ENCODE measurements at regions not wholly inside any gene's neighbourhood (a gene's known extent, or its start where the extent isn't known, plus 50 kb on each side); places are given as distances from the start of the nearest gene placed in this dataset.

DNA sequence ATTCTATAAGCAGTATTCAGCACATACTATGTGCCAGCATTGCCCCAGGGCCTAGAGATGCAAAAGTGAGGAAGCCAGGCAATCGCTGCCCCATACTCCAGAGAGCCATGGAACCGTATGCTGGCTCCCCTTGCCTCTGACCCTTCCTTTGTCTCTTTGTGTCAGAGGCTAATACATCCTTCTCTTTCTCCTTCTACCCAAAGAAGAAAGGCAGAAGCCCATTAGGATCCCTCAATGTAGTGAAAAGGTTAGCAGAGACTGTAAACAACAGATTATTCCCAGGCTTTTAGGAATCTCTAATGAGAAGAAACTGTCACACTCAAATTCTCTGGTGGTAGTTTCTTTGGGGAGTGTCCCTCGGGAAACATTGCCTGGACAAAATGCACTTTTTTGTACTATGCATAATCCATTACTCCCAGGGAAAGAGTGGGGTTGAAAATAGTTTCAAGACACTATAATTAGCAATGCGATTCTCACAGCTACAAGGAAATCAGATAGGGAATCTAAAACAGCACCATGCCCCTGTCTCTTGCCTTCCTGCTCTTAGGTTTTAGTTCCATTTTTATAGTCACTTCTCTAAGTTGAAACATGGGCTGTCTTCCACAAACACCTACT is 325.2 kb upstream of the CNR1 start:
- CTCF ChIA-PET (ENCODE audit: partially characterized antibody): no interaction called here
- Mint-ChIP-seq H3K4me1 (no peaks in the 10 kb centered on the region), H3K27me3 (peaks cover 6 to 10% of the 10 kb centered on the region in 2 donors), H3K27ac (no peak overlapping the region), H3K4me3 (no peak overlapping the region), H3K36me3 (no peaks in the 10 kb centered on the region), H3K9me3 (peaks cover 0 to 1% (median 0%) of the 10 kb centered on the region in 8 donors)
- no peaks in the 10 kb centered on the region for H3K9me3 ChIP-seq (ENCODE audit: control insufficient read depth in 1 of 2, low read length in 2 of 2)
- intact Hi-C loops (cut with micrococcal nuclease): loop anchor here (5.0 kb wide), 1 partner anchor 1099 kb away; no protein-coding TSS in a partner anchor
- DNase-seq: no peak
- no peak overlapping the region for H3K27ac ChIP-seq (ENCODE audit: low read depth, low read length)
- H3K36me3 ChIP-seq (ENCODE audit: insufficient read depth, low read length): no peaks in the 10 kb centered on the region
- H3K27me3 ChIP-seq (ENCODE audit: insufficient read depth, low read length): no peaks in the 10 kb centered on the region
- no peaks in the 10 kb centered on the region for H3K4me1 ChIP-seq (ENCODE audit: insufficient read depth, low read length)
- POLR2A ChIA-PET (ENCODE audit: partially characterized antibody): no interaction called here
- no peak overlapping the region for H3K4me3 ChIP-seq (ENCODE audit: low read length in 2 of 2)

DNA sequence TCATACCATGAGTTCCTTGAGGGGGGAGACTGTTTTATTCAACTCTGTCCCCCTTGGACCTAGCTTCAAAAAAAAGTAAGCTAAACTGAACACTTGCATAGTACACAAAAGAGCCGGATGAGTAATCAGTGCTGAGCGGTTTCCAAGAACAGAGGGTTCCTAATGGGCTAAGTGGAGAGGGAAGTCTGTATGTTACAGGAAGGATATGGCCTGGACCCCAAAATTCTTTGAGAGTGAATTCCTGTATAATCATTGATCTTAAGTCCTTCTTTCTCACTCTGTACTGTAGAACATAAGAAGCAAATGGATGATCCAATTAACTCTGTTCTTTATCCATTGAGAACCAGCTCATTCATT is 324.7 kb upstream of the CNR1 start:
- Mint-ChIP-seq H3K4me1 (no peaks in the 10 kb centered on the region), H3K9me3 (peaks cover 0 to 1% (median 0%) of the 10 kb centered on the region in 8 donors), H3K36me3 (no peaks in the 10 kb centered on the region), H3K27me3 (peaks cover 6 to 10% of the 10 kb centered on the region in 2 donors), H3K27ac (no peak overlapping the region), H3K4me3 (no peak overlapping the region)
- Histone ChIP-seq H3K27ac (ENCODE audit: low read depth, low read length) (no peak overlapping the region), H3K4me3 (ENCODE audit: low read length in 2 of 2) (no peak overlapping the region), H3K9me3 (ENCODE audit: control insufficient read depth in 1 of 2, low read length in 2 of 2) (no peaks in the 10 kb centered on the region), H3K27me3 (ENCODE audit: insufficient read depth, low read length) (no peaks in the 10 kb centered on the region), H3K36me3 (ENCODE audit: insufficient read depth, low read length) (no peaks in the 10 kb centered on the region), H3K4me1 (ENCODE audit: insufficient read depth, low read length) (no peaks in the 10 kb centered on the region)
- ChIA-PET POLR2A (ENCODE audit: partially characterized antibody) (no interaction called here), CTCF (ENCODE audit: partially characterized antibody) (no interaction called here)
- DNase-seq: no peak
- intact Hi-C loops (cut with micrococcal nuclease): loop anchor here (5.0 kb wide), 1 partner anchor 1099 kb away; no protein-coding TSS in a partner anchor

DNA sequence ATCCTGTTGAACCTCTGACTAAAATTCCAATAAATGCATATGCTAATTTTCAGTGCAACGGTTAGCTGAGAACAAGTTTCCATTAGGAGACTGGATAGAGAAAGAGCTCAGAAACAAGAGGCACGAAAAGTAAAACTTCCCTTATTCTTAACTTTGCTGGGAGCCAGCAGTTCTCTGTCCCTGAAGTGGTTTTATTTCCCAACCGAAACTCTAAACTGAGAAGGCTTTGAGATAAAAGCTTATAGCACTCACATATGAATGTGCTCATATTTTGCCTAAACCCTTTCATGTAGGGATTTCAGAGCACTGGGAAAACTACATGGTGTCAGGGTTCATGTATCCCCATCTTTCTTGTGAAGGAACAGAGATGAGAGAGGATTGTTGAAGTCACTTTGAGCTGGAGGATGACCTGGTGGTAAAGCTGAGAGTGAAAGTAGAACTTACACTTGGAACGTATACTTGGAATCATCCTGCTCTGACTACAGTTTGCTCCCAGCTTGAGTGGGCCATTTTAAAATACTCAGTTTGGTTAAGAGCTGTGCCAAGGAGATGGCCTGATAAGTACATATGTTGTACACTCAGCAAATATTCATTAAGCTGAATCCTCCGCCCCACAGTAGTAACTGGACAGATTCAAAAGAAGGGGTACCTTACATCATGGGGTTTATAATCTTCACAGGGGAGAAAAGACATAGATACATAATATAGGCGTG is 324.2 kb upstream of the CNR1 start:
- H3K9me3 Mint-ChIP-seq: peaks cover 0 to 1% (median 0%) of the 10 kb centered on the region in 8 donors

DNA sequence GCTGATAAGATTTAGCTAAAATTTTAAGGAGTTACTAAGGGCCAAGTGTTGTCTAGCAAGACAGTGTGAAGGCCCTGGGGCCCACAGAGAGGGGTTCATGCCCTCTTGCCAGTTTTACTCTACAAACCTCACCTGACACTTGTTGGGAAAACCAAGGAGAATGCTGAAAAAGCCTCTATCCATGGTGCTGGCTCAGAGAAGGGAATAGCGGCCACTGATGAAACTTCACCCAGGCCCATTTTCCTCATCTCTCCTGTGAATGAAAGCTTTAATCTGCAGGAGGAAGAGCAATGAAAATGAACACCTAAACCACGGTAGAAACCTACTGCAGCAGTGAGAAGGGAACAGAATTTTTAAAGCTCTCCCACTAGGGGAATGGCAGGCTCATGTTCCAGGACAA is 317.3 kb upstream of the CNR1 start:
- H3K27ac Mint-ChIP-seq: no peak overlapping the region
- H3K27me3 ChIP-seq (ENCODE audit: insufficient read depth, low read length): no peaks in the 10 kb centered on the region
- no peak overlapping the region for H3K27ac ChIP-seq (ENCODE audit: low read depth, low read length)
- POLR2A ChIA-PET (ENCODE audit: partially characterized antibody): no interaction called here
- peaks cover 0 to 4% (median 0%) of the 10 kb centered on the region in 8 donors for H3K9me3 Mint-ChIP-seq
- H3K36me3 Mint-ChIP-seq: no peaks in the 10 kb centered on the region
- no peaks in the 10 kb centered on the region for H3K4me1 Mint-ChIP-seq
- no peak for DNase-seq
- peaks cover 0 to 4% of the 10 kb centered on the region in 2 donors for H3K27me3 Mint-ChIP-seq
- no peak overlapping the region for H3K4me3 Mint-ChIP-seq
- intact Hi-C loops (cut with micrococcal nuclease): no loop called here
- H3K4me1 ChIP-seq (ENCODE audit: insufficient read depth, low read length): no peaks in the 10 kb centered on the region
- H3K4me3 ChIP-seq (ENCODE audit: low read length in 2 of 2): no peak overlapping the region
- no peaks in the 10 kb centered on the region for H3K9me3 ChIP-seq (ENCODE audit: control insufficient read depth in 1 of 2, low read length in 2 of 2)
- no peaks in the 10 kb centered on the region for H3K36me3 ChIP-seq (ENCODE audit: insufficient read depth, low read length)
- CTCF ChIA-PET (ENCODE audit: partially characterized antibody): no interaction called here

More for the DNA sequence above, 324.2 kb upstream of the CNR1 start:
- H3K36me3 ChIP-seq (ENCODE audit: insufficient read depth, low read length): no peaks in the 10 kb centered on the region
- H3K27ac ChIP-seq (ENCODE audit: low read depth, low read length): no peak overlapping the region
- CTCF ChIA-PET (ENCODE audit: partially characterized antibody): no interaction called here
- no peaks in the 10 kb centered on the region for H3K36me3 Mint-ChIP-seq
- H3K27ac Mint-ChIP-seq: no peak overlapping the region
- no peaks in the 10 kb centered on the region for H3K4me1 ChIP-seq (ENCODE audit: insufficient read depth, low read length)
- DNase-seq: no peak
- no peak overlapping the region for H3K4me3 Mint-ChIP-seq
- no peaks in the 10 kb centered on the region for H3K9me3 ChIP-seq (ENCODE audit: control insufficient read depth in 1 of 2, low read length in 2 of 2)
- H3K4me3 ChIP-seq (ENCODE audit: low read length in 2 of 2): no peak overlapping the region
- intact Hi-C loops (cut with micrococcal nuclease): loop anchor here (5.0 kb wide), 1 partner anchor 1098 kb away; no protein-coding TSS in a partner anchor
- peaks cover 6 to 10% of the 10 kb centered on the region in 2 donors for H3K27me3 Mint-ChIP-seq
- POLR2A ChIA-PET (ENCODE audit: partially characterized antibody): no interaction called here
- H3K4me1 Mint-ChIP-seq: no peaks in the 10 kb centered on the region
- no peaks in the 10 kb centered on the region for H3K27me3 ChIP-seq (ENCODE audit: insufficient read depth, low read length)

DNA sequence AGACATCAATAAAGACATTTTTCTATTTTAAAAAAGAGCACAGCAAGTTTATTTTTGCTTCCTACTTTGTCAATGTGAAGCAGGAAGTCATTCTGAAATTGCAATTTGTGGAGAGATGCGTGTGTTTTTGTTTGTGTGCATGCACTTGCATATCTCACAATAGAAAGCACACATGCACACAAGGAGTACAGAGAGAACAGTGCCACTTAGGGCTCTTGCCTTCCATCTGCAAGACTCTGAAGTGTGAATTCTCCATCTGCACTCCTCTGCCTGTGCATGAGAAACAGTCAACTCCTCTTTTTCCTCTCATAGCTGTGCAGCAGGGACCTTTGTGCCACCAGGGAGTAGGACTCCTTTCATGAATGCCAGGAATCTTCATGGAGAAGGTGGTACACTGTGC is 316.3 kb upstream of the CNR1 start:
- peaks cover 0 to 4% of the 10 kb centered on the region in 2 donors for H3K27me3 Mint-ChIP-seq
- Histone ChIP-seq H3K36me3 (ENCODE audit: insufficient read depth, low read length) (no peaks in the 10 kb centered on the region), H3K27me3 (ENCODE audit: insufficient read depth, low read length) (no peaks in the 10 kb centered on the region), H3K27ac (ENCODE audit: low read depth, low read length) (no peak overlapping the region), H3K4me3 (ENCODE audit: low read length in 2 of 2) (no peak overlapping the region), H3K4me1 (ENCODE audit: insufficient read depth, low read length) (no peaks in the 10 kb centered on the region), H3K9me3 (ENCODE audit: control insufficient read depth in 1 of 2, low read length in 2 of 2) (no peaks in the 10 kb centered on the region)
- peaks cover 0 to 3% (median 0%) of the 10 kb centered on the region in 8 donors for H3K9me3 Mint-ChIP-seq
- H3K27ac Mint-ChIP-seq: no peak overlapping the region
- no peak overlapping the region for H3K4me3 Mint-ChIP-seq
- intact Hi-C loops (cut with micrococcal nuclease): no loop called here
- ChIA-PET CTCF (ENCODE audit: partially characterized antibody) (no interaction called here), POLR2A (ENCODE audit: partially characterized antibody) (no interaction called here)
- H3K36me3 Mint-ChIP-seq: no peaks in the 10 kb centered on the region
- no peaks in the 10 kb centered on the region for H3K4me1 Mint-ChIP-seq
- DNase-seq: no peak

DNA sequence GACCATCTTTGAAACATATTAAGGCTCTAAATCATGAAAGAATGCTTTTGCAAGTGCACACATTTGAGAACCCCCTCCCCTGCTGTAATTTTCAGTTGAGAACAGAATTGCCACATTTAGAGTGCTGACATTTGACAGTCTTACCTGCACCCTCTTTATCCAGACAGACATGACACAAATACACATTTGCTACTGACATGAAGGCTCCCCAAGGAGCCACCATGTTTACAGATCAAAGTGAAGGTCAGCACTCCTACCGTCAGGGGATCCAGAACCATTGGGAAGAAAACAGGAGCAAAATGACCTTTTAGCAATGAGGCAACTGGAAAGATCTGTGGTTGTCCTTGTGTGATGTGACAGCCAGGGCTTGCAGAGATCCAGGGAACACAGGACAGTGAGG is 315.4 kb upstream of the CNR1 start:
- Histone ChIP-seq H3K27ac (ENCODE audit: low read depth, low read length) (no peak overlapping the region), H3K9me3 (ENCODE audit: control insufficient read depth in 1 of 2, low read length in 2 of 2) (no peaks in the 10 kb centered on the region), H3K4me3 (ENCODE audit: low read length in 2 of 2) (no peak overlapping the region), H3K27me3 (ENCODE audit: insufficient read depth, low read length) (no peaks in the 10 kb centered on the region), H3K4me1 (ENCODE audit: insufficient read depth, low read length) (no peaks in the 10 kb centered on the region), H3K36me3 (ENCODE audit: insufficient read depth, low read length) (no peaks in the 10 kb centered on the region)
- ChIA-PET CTCF (ENCODE audit: partially characterized antibody) (no interaction called here), POLR2A (ENCODE audit: partially characterized antibody) (no interaction called here)
- intact Hi-C loops (cut with micrococcal nuclease): no loop called here
- Mint-ChIP-seq H3K27me3 (peaks cover 0 to 4% of the 10 kb centered on the region in 2 donors), H3K9me3 (peaks cover 0 to 3% (median 0%) of the 10 kb centered on the region in 8 donors), H3K36me3 (no peaks in the 10 kb centered on the region), H3K27ac (no peak overlapping the region), H3K4me3 (no peak overlapping the region), H3K4me1 (no peaks in the 10 kb centered on the region)
- DNase-seq: no peak

DNA sequence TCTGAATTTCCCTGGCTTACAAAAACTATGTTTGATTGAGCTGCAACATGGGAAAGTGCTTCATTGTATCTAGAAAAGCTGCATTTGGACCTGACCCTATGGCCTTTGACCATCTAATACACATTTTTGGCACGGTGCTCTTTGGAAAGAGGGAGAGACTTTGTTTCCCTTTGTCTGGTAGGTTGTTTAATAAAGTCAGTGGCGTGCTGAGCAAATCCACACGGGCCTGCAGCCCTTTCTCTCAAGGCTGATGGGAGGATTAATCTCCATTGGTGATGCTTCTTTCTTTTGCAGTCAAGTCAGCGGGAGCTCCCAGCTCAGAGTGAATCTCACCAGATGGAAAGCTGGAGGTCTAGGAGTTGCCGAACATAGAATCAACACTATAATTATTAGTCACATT is 314.7 kb upstream of the CNR1 start:
- Mint-ChIP-seq H3K4me3 (no peak overlapping the region), H3K27me3 (peaks cover under 1 to 5% of the 10 kb centered on the region in 2 donors), H3K4me1 (no peaks in the 10 kb centered on the region), H3K36me3 (no peaks in the 10 kb centered on the region), H3K9me3 (peaks cover 0 to 3% (median 0%) of the 10 kb centered on the region in 8 donors), H3K27ac (no peak overlapping the region)
- Histone ChIP-seq H3K4me3 (ENCODE audit: low read length in 2 of 2) (no peak overlapping the region), H3K27ac (ENCODE audit: low read depth, low read length) (no peak overlapping the region), H3K9me3 (ENCODE audit: control insufficient read depth in 1 of 2, low read length in 2 of 2) (no peaks in the 10 kb centered on the region), H3K4me1 (ENCODE audit: insufficient read depth, low read length) (no peaks in the 10 kb centered on the region), H3K27me3 (ENCODE audit: insufficient read depth, low read length) (no peaks in the 10 kb centered on the region), H3K36me3 (ENCODE audit: insufficient read depth, low read length) (no peaks in the 10 kb centered on the region)
- intact Hi-C loops (cut with micrococcal nuclease): no loop called here
- DNase-seq: no peak
- POLR2A ChIA-PET (ENCODE audit: partially characterized antibody): no interaction called here
- CTCF ChIA-PET (ENCODE audit: partially characterized antibody): no interaction called here

Data from CD4-positive, alpha-beta memory T cell (primary cell).